ACC112 (cell line): ENCODE measurements at regions not wholly inside any gene's neighbourhood (a gene's known extent, or its start where the extent isn't known, plus 50 kb on each side); places are given as distances from the start of the nearest gene placed in this dataset.

ENCODE experiments used
- H2AFZ ChIP-seq: fragments of 200-600 bp; sonication (generic); one replicate; pipeline ENCODE4 v1.6.0; 2017; ENCODE audit warnings: antibody characterized with exemption, low read length; ENCODE audit not compliant: unreplicated experiment
- H3K27ac ChIP-seq: fragments of 200-600 bp; sonication (generic); 2 replicates; pipeline ENCODE4 v1.5.1; 2014; ENCODE audit warnings: low read depth, mild to moderate bottlenecking, antibody characterized with exemption, low read length, moderate library complexity
- H3K27me3 ChIP-seq: fragments of 200-600 bp; sonication (generic); 2 replicates; pipeline ENCODE4 v1.6.1; 2014; ENCODE audit warnings: mild to moderate bottlenecking, antibody characterized with exemption, low read length, moderate library complexity, mixed read lengths; ENCODE audit not compliant: insufficient read depth
- H3K36me3 ChIP-seq: fragments of 200-600 bp; sonication (generic); 2 replicates; pipeline ENCODE4 v1.6.1; 2016; ENCODE audit warnings: mild to moderate bottlenecking, antibody characterized with exemption, low read length, moderate library complexity, mixed read lengths; ENCODE audit not compliant: insufficient read depth
- H3K4me1 ChIP-seq: fragments of 200-600 bp; sonication (generic); one replicate; pipeline ENCODE4 v1.6.1; 2016; ENCODE audit warnings: low read length, mixed read lengths; ENCODE audit not compliant: insufficient read depth, unreplicated experiment, control insufficient read depth
- H3K4me3 ChIP-seq: fragments of 200-600 bp; sonication (generic); 2 replicates; pipeline ENCODE4 v1.5.1; 2014; ENCODE audit warnings: mild to moderate bottlenecking, low read depth, low read length
- H3K79me2 ChIP-seq: fragments of 200-600 bp; sonication (generic); one replicate; pipeline ENCODE4 v1.6.0; 2016; ENCODE audit warnings: low read length; ENCODE audit not compliant: control insufficient read depth, unreplicated experiment, insufficient read depth

DNA sequence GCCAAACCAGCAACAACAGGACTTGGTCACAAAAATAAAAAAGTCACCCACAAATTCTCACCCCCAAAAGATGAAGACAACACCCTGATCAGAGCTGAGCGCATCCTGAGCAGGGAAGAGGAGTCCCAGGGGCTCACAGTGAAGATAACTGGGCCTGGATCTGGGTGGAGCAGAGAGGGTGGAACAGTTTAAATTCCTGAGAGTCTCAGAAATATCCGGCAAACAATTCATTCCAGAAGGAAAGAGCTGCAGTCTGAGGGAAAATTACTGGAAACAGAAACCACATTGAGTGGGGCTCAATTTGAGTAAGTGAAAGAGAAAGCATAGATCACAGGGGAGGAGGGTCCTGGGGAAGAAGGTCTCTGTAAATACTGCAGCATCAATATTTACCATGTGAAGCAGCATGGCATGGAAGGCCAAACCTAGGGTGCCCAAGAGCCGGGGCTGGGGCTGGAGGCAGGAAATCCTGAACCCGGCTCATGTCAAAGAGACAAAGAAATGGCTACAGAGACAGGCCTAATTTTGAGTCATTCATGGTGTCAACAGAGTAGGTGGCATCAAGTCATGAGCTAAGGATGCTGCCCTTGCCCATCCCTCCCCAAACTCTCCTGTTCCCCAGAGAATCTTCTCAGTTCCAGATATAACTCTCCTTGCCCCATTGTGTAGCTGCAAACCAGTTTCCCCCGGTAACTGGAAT lies 61.4 kb upstream of the ZBTB7C start:
- H3K27me3 ChIP-seq, result no peaks in the 10 kb centered on the region
- no peak overlapping the region for H3K4me3 ChIP-seq
- peak overlapping the region; percentile 20 for H2AFZ ChIP-seq
- H3K79me2 ChIP-seq, result no peaks in the 10 kb centered on the region
- H3K36me3 ChIP-seq, result no peaks in the 10 kb centered on the region
- H3K27ac ChIP-seq, result no peak overlapping the region
- H3K4me1 ChIP-seq, result peaks cover 6% of the 10 kb centered on the region

DNA sequence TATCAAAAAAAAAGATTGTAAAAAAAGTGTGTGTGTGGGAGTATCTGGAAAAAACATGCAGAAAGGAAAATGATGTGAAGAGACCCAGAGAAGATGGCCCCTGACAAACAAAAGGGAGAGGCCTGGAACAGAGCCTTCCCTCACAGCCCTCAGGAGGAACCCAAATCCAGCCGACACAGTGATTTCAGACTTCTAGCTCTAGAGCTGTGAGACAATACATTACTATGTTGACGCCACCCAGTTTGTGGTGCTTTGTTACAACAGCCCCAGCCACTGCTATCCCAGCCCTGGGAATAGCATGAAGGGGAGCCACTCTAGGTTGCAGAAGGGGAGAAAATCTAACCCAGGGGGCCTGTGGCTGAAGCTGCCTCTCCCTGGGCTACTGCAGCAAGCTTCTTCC lies 59.0 kb upstream of the ZBTB7C start:
- H3K4me1 ChIP-seq, result peaks cover 6% of the 10 kb centered on the region
- H2AFZ ChIP-seq, result no peak overlapping the region
- H3K79me2 ChIP-seq, result no peaks in the 10 kb centered on the region
- no peak overlapping the region for H3K4me3 ChIP-seq
- no peaks in the 10 kb centered on the region for H3K36me3 ChIP-seq
- H3K27me3 ChIP-seq, result no peaks in the 10 kb centered on the region
- no peak overlapping the region for H3K27ac ChIP-seq

DNA sequence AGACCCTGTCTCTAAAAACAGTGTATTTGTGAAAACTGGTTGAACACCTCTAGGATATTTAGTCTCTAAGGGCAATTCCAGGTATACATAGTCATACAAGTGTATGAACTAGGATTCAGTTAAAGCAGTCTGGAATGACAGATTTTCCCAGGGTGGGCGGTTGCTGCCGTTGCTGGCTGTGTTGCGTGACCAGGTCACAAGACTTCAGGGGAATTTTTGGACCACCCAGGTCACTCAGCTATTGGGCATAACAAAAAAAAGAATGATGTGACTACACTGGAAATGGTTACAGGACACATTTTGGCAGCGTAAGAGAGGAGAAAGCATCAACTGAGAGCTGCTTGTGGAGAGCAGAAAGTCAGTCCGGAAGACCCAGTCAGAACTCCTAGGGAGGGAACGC lies 58.0 kb upstream of the ZBTB7C start:
- Histone ChIP-seq H3K4me3 (no peak overlapping the region), H3K27ac (no peak overlapping the region), H3K4me1 (peaks cover 6% of the 10 kb centered on the region), H3K27me3 (no peaks in the 10 kb centered on the region), H3K36me3 (no peaks in the 10 kb centered on the region), H2AFZ (no peak overlapping the region), H3K79me2 (no peaks in the 10 kb centered on the region)

DNA sequence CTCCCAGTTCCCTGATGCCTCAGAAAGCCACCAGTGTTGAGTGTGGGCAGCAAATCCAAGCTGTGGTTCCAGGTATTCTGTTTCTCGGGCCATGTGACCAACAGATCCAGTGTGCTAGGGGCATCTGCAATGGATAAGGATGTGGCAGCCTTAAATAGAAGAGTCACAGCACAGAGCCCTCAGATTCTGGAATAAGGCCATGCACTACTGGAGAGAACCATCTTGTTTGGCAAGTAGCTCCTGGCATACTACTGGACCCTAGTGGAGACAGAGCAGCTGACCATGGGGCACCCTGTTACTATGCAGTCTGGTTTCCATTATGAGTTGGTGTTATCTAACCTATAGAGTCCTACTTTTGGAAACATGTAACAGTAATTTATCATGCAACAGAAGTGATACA lies 53.3 kb upstream of the ZBTB7C start:
- no peak overlapping the region for H3K4me3 ChIP-seq
- H3K4me1 ChIP-seq, result no peaks in the 10 kb centered on the region
- no peaks in the 10 kb centered on the region for H3K79me2 ChIP-seq
- H3K27ac ChIP-seq, result no peak overlapping the region
- H3K36me3 ChIP-seq, result no peaks in the 10 kb centered on the region
- H3K27me3 ChIP-seq, result no peaks in the 10 kb centered on the region; the same call in 1 of the 2 replicates
- H2AFZ ChIP-seq, result no peak overlapping the region

DNA sequence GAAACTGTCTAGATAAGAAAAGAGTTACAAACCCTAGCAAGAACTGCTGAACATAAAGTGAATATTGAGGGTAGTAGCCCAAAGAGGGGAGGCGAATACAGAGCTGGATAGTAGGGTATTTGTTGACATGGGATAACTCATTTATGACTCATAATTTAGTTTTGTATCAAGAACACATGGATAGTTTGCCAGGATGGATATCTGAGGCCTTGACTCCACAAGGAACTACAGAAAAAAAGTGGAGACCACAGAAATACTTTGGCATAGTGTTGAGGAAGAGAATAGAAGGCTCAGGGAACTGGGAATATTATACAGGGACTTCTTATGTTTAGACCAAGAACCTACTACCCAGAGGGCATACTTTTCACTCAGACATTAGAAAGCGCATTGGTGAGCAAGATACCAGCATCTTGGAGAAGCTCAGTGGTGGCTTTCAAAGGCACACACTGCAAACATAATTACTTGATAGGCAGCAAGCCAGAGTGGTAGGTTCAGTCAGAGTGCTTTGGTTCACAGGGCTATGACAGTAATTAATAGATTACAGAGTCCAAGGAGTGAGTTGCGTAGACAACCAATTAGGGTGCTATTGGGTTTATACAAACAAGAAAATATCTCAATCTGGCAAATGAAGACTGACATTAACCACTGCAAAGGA lies 51.9 kb upstream of the ZBTB7C start:
- Histone ChIP-seq H3K36me3 (no peaks in the 10 kb centered on the region), H3K79me2 (no peaks in the 10 kb centered on the region), H3K4me1 (peaks cover 4% of the 10 kb centered on the region), H3K27me3 (no peaks in the 10 kb centered on the region; the same call in 1 of the 2 replicates), H2AFZ (no peak overlapping the region), H3K27ac (no peak overlapping the region), H3K4me3 (no peak overlapping the region)

DNA sequence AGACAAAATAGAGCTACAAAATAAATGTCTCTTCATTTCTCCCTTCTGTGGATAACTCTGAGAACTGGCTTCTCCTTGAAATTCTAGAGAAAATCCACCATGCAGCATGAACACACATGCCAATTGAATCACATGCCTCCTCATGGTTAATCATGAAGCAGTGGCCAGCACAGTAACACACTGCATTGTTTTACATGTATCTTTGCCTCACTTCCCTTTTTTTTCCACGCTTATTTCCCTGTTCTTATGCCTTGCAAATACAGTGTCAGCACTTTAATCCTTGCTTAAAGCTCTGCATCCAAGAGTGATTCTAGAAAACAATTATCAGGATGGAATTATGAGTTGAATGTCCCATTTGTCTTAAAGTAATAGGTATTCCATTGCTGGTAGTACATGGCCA lies 50.3 kb upstream of the ZBTB7C start:
- Histone ChIP-seq H3K79me2 (no peaks in the 10 kb centered on the region), H3K27me3 (no peaks in the 10 kb centered on the region; the same call in 1 of the 2 replicates), H3K36me3 (no peaks in the 10 kb centered on the region), H3K4me3 (no peak overlapping the region), H3K4me1 (peaks cover 5% of the 10 kb centered on the region), H3K27ac (no peak overlapping the region), H2AFZ (no peak overlapping the region)

DNA sequence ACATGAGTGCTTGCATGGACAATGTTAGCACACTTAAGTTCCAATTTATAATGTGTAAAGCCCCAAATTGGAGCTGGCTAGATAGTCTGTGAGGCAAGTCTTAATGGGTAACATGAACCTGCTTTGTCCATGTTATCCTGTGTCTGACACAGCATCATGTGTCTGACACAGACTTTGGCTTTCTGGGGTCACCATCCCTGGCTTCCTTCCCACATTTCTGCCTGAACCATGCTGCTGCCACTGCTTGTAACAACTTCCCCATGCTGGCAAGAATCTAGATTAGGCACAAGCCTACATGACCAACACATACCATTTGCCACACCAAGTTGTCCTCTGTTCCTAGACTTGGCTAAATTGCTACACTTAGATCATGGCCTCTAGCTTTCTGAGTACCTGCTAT lies 49.8 kb upstream of the ZBTB7C start:
- H3K79me2 ChIP-seq, result no peaks in the 10 kb centered on the region
- no peak overlapping the region for H3K4me3 ChIP-seq
- H3K4me1 ChIP-seq, result peaks cover 5% of the 10 kb centered on the region
- H3K36me3 ChIP-seq, result no peaks in the 10 kb centered on the region
- no peaks in the 10 kb centered on the region; the same call in 1 of the 2 replicates for H3K27me3 ChIP-seq
- no peak overlapping the region for H2AFZ ChIP-seq
- H3K27ac ChIP-seq, result no peak overlapping the region
